Hematopoietic multipotent progenitor cell treated with erythropoietin and hydrocortisone succinate and interleukin-3 and kit ligand, for 4 days (in vitro differentiated cells): ENCODE measurements at regions not wholly inside any gene's neighbourhood (a gene's known extent, or its start where the extent isn't known, plus 50 kb on each side); places are given as distances from the start of the nearest gene placed in this dataset.
A peak's percentile ranks its signal among the peaks of the same experiment; 100 is the strongest.

Source experiments
- DNase-seq: peaks from one replicate; pipeline ENCODE4 v3.0.0-alpha.2; 2015

DNA sequence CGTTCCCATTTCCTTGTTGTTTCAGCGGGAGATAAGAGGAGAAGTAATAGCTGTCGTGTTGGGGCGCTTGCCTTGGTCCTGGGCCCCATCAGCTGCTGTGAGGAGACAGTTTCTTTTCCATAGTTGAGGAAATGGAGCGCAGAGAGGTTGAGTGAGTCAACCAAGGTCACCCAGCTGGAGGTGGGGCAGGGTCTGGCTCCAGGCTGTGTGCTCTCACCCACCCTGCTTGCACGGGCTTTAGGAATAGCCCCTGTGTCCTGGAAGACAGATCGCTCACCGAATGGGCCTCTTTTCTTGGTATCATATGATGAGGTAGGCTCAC, 165.7 kb upstream of the RTL1 start:
- DNase-seq: no peak

DNA sequence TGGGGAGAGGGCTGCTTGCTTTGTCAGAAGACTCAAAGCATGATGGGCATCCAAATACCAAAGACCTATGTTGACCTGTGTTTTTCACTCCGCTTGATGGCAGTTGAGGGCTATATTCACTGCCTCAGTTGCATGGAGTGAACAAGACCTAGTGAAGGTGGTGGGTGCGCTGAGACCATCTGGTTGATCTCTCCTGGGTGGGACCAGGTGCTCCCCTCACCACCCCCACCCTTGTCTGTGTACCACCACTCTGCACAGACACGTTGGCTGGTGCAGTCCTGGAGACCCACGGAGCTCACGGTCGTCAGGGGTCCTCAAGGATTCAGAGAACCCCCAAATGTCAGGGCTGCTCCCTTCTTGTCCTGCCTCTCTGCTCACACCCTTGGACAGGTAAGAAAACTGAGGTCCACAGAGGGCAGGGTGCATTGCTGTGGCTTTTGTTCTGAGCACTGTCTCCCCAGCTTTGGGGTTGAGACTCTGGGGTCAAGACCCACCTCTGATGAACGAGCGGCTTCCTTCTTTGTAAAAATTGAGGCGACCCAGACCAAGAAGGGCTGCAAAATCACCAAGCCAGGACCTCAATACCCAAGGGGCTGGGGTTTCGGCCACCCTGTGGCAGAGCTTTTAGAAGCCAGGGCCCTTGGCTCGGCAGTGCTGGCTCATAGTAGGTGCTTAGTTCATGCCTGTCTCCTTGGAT, 166.3 kb upstream of the RTL1 start:
- no peak for DNase-seq

DNA sequence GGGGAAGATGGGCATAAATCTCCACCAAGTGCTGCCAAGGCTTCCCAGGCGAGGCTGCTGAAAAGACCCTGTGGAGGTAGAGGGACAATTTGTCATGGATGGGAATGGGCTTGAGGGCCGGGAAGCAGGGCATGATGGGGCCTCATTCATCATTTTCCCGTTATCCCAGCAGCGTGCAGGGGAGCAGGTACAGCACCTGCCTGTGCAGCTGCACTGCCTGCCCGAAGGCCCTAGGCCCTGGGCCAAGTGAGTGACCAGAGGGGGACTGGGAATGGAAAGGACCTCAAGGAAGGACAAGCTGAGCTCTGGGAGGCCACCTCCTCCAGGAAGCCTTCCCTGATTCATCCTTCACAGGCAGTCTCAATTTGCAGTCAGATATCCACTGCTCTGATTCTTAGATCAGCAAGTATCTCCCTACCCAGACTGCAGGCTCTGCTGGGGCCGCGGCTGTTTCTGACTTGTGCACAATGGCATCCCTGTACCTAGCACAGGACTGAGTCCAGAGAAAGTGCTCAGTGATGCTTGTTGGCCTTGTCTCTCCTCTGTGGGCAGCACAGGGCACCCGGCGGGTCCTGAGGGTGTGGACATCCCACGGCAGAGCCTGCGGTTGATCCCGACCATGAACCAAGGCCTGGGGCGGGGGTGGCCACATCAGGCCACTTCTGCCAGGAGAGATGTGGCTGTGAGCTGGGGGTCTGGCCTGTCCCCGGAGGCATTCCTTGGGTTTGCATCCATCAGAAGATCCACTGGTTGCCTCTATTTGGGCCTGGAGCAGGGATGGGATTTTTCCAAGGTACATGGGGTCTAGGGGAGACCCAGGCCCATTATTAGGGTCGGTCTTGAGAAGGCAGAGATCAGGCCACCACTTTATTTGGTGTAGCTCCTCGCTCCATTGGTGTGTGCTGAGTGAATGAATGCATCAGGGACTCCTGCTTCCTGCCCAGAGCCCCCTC, 167.3 kb upstream of the RTL1 start:
- no peak for DNase-seq

DNA sequence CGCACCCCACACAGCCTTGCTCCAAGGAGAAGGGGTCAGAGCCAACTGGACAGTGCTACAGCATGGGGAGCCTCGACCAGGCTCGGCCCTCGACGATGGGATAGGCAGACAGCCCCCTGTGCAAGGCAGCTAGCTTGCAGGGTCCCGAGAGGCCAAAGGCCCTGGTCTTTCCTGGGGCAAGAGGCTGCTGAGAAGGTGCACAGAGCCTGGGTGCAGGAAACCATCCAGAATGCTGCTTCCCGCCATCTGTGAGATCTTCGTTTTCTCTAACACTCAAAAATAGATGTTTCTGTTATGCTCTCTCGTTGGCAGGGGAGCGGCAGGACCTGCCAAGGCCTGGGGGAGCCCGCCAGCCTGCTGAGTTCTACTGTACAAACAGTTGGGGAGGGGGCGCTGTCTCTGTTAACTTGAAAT, 168.0 kb upstream of the RTL1 start:
- DNase-seq: no peak

DNA sequence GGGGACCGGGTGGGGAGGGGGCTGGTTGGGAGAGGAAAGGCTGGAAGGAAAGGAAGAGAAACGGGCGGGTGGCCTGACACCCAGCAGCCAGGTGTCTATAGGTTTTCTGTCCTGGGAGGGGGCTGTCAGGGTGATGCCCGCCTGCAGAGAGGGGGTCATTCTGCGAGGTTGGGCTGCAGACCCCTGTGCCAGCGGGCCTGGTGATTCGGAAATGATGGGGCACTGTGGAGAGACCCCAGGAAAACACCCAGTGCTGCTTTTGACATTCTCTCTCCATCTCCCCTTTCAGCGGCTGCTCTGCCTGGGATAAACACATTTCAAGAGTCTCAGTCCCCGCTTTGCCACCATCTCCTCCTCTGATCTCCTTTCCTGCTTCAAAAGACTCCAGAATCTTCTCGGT, 168.5 kb upstream of the RTL1 start:
- no peak for DNase-seq

DNA sequence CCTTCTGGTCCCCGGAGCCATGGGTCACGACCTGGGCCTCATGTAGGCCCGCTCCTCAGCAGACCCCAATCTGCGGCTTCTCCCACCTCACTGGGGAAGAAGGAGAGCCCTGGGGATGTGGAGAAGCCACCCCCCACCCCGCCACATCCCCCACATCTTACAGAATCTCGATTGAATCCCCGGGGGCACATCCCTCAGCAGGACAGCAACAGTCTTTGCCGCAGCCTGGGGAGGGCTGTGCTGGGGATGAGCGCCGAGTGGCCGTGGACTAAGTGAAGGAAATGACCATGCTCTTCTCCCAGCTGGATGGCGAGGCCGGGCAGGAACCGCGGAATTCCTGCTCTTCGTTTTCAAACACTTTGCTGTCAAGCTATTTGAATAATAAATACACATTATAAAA, 169.0 kb upstream of the RTL1 start:
- no peak for DNase-seq

DNA sequence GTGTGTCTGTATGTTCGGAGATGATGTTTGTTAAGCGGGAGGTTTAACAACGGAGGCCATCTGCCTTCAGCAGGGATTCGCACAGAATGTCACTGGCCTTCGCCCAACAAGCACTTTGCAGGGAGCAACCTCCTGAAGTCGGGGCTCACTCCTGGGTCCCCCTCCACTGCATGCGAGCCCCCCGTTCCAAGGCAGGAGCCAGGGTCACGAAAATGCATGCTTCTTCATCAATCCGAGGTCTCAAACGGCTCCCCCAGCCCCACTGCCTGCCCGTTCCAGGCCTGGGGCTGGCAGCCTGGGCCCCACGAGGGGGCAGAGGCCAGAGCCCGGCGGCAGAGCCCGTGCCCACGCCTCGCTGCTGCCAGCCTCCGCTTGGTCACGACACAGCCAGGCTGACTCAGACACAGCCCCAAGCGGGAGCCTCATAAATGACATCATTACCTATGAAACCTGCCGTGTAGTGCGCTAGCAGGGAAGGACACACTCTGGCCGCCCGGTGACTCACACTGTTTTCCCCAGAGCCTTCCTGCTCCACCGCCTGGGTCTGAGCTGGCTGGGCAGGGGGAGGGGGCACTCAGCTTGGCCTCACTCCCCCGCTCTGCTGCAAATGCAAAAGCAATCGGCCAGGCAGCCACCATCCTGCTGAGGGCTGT, 169.5 kb upstream of the RTL1 start:
- peak; percentile 65 for DNase-seq

DNA sequence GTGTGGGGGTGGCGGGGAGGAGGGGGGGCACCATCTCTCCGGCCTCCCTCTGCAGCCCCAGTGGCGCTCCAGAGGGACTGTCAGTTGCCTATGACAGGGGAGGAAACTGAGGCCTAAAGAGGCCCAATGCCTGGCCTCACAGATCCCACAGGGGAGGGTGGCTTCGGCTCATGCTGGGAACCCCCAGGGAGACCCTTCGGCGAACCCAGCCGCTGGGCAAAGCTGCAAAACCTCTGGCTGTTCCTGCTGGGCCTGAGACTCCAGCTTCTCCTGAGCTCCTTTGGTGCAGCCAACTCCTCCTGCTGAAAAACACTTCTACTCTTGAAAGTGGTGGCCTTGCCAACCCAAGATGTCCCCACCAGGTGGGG, 170.1 kb upstream of the RTL1 start:
- no peak for DNase-seq

DNA sequence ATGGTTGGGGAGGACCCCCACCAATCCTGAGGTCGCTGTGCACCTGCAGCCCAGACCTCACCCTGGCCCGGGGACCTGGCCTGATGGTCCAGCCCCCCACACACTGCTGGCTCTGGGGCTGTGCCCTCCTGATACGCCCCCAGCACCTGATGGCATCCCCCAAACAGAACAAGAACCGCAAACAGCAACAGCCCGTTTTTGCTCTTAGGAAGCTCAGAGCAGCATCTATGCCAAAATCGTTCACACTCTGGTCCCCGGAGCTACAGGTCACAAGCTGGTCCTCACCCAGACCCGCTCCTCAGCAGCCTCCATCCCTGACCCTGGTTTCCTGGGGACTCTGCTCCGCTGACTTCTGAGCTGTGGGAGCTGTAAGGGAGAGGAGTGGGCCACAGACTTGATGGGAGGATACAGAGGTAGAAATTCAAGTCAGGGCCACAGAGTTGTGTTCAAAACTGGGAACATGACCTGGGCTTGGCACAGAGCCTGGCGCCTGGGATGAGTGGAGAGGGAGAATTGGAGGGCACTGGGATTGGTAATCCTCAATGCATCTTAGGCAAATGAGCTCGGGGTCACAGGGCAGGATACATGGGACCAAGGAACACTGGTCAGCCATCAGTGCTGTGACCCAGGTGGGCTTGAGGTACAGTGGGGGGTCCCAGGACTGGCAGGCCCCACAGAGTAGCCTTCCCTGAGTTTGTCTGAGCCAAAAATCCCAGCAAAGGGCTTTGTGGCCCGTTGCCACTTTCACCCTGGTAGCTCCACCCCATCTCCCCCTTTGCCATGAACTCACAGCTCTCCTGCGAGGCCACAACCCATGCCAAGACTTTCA, 170.9 kb upstream of the RTL1 start:
- DNase-seq: no peak

DNA sequence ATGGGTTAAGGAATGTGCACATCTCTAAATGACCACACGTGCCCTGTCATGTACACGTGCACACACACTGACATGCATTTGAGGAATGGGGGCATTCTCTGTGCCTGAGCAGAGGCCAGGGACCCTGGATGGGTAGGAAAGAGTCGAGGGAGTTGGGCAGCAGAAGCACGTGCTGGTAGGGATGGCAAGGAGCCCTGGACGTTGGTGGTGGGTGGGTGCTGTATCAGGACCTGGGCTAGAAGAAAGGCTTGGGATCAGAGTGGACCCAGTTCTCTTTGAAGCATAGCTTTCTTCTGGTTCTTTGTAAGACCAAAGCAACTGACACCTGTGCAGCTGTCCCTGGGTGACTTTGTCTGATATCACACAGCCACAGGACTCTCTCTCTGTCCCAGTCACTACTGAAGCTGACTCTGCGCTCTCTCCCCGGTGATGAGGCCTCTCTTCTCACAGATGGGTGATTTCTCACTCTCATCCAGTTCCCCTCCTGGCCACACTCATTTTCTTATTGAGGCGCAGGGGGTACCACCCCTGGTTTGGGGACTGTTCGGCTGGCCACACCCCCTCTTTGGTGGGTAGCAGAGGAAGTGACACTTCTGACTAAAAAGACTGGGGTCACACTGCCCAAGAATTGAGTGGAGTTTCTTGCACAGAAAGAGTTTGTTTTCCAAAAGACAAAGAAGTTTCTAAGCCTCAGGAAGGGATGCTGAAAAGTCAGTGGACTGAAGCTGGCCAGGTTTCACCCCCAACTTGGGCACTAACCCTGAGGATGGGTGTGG, 171.7 kb upstream of the RTL1 start:
- no peak for DNase-seq

DNA sequence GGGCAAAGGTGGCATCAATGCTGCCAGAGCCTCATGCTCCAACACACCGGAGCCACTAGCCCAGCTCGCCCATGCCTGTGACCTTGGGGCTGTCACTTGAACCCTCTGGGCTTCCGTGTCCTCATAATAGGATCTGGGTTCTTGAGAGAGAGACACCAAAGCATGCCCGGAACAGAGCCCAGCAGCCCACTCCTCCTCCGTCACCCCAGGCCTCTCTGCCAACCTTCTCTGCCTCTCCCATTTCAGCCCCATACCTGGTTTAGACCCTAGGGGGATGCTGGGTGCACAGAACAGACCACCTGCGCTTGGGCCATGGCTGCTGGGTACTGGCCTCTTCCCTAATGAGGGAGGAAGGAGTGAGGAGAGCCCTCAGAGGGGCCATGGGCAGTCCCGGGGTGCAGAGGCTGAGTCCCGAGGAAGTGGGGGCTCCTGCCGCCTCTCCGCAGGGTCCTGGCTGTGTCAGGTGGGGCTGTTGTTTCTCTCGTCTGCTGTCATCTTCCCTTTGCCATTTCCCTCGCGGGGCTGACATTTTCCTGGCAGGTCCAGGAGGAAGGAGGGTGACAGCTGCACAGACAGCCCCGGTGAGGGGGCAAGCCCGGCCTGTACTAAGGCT, 172.4 kb upstream of the RTL1 start:
- DNase-seq: no peak

DNA sequence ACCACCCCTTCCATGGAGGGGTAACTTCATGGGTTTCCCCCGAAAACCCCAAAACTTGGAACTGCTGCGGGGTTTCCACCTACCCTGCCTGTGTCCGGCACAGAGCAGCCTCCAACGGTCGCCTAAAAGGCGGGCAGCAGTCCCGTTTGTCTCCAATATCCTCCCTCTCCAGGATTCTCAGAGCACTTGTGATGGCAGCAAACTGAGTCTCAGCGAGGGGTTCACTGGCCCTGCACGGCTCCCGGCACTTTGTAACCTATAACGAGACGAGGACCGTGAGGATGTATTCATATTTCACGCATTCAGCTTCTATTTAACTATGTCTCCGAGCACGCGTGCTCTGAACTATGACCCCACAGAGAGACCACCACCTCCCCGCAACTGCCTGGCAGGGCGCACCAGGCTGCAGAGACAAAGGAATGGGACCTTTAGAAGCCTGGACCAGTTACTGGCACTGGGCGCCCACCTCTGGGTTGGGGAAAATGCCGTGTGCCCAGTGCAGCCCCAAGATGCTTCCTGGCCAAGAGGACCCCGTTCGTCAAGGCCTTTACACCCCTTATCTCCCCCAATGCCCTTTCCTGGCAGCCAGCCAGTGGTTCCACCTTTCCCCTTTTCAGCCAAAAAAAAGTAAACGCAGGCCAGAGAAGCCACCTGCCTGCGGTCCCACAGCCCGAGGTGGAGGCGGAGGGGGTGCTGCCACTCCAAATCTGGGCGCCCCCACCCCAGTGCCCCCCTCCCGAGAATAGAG, 173.1 kb upstream of the RTL1 start:
- no peak for DNase-seq

DNA sequence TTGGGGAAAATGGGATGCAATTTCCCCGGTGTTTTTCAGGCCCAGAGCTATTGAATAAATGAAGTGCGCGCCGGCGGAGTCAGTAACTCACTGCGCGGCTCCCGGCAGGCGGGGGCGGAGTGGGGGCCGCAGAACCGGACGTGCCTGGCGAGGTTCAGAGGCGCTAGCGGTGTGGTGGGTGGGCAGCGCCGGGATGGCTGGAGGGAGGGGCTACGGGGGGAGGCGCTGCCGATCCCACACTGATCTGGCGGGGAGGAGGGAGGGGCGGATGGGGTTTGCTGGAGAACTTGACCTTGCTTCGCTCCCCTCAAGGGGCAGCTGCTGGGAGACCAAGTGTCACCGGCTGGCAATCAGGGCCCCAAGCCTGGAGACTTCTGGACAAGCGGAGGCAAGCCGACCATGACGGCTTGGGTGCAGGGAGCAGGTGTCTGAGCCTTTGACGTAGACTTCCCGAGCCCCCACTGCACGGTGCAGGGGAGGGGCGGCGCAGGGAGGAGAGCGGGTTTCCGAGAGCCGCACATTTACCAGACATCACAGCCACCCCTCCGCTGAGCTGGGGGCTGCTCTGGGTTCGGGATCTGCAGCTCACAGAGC, 174.1 kb upstream of the RTL1 start:
- DNase-seq: peak; percentile 37

DNA sequence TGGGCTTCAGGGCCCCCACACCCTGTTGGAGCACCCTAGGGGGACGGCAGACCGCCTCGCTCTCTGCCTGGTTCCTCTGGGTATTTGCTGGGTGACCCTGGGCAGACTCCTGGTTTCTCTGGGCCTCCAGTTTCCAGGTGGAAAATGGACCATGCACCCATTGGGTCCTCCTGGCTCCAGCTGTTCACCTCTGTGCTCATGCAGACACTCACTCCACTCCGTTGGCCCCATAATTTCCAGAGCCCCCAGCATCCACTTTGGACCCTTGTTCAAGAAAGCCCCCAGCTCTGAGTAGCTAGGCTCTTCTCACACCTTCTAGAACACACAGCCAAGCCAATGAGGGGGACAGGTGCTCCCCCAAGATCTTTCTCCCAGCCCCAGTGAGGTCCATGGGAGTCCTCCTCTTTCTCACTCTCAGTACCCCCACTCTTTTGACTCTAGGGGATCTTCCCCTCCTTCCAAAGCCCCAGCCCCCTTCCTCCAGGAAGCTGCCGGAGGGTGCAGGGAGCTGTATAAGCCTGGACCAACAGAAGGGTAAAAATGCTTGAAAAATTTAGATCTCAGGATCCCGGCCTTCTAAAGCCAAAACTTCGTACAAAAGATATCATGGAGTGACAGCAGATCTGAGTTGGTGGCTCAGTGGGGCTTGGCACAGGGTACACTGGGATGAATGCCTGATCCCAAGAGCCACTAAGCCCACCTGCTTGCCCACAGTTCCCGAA, 174.8 kb upstream of the RTL1 start:
- no peak for DNase-seq

DNA sequence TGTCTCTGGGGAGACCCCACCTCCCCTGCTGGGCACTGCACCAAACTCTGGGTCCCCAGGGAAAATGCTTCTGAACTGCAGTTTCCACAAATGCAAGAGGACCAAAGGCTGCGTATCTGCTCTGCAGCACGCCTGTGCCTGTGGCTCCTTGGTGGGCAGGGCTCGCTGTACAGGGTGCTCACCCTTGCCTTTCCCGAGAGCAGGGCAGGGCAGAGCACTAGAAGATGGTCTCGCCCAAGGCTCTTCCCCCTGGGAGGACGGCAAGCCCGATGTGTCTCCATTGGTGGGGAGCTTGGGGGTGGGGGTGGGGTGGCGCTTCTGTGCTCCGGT, 175.3 kb upstream of the RTL1 start:
- DNase-seq: no peak

DNA sequence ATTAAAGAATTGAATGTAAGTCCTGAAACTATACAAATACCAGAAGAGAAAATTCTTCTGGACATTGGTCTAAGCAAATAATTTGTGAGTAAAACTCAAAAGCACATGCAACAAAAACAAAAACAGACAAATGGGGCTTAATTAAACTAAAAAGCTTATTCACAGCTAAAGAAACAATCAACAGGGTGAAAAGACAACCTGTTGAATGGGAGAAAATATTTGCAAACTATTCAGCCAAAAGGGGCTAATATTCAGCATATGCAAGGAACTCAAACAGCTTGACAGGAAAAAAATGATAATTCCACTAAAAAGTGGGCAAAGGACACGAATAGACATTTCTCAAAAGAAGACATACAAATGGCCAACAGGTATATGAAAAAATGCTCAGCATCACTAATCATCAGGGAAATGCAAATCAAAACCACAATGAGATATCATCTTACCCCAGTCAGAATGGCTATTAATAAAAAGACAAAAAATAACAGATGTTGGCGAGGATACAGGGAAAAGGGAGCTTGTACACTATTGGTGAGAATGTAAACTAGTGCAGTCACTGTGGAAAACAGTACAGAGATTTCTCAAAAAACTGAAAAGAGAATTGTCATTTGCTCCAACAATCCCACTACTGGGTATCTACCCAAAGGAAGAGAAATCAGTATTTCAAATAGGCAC, 177.5 kb upstream of the RTL1 start:
- no peak for DNase-seq

DNA sequence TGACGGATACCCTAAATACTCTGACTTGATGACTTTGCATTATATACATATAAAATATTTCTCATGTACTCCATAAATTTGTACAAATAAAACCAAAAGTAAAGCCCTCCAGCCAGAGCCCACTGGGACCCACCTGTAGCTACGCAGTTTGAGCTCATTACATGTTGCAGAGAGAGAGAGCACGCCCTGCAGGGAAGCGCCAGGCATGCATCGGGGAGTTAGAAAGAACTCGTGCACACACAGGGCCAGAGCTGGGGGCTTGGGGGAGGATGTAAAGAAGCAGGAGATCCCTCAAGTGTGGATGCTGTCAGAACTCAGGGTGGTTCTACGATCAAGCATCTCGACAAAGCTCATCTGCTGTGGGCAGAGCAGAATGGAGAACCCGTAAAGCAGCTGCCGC, 178.5 kb upstream of the RTL1 start:
- no peak for DNase-seq

DNA sequence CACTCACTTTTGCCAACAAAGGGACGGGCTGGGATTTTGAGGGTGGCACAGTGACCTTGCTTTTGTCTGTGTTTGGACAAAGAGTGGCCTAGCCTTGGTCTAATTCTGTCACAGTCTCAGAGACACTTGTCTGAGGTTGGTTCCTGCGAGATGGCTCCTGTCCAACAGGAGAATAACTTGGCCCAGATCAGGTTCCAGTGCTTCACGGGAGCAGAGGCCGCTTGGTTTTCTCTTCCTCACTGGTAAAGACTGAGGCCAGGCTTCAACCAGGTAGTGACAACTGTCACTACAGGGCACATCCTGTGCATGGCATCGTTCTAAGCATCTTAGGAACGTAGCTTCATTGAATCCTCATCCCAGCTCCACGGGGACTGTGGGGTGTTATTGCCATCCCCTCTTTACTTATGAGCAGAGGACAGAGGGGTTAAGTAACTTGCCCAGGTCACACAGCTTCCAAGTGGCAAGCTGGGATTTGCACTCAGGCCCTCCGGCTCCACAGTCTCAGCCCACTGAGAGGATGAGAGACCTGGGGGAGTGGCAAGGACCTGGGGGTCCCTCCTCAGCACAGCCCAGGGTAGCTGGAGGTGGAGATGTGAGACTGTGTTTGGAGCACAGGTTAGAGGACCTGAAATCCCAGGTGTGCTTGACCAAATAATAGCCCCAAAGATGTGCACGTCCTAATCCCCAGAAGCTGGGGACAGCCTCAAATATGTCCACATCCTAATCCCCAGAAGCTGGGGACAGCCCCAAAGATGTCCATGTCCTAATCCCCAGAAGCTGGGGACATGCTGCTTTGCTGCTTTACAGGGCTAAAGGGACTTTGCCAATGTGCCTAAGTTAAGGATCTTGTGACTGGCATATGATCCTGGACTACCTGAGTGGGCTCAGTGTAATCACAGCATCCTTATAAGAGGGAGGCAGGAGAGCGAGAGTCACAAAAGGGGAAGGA, 179.2 kb upstream of the RTL1 start:
- no peak for DNase-seq
